Glomerular visceral epithelial cell (primary cell): ENCODE measurements at regions not wholly inside any gene's neighbourhood (a gene's known extent, or its start where the extent isn't known, plus 50 kb on each side); places are given as distances from the start of the nearest gene placed in this dataset.

Experiments used
- DNase-seq: peaks from one replicate; pipeline ENCODE4 v3.0.0-alpha.2; 2016; ENCODE audit errors: extremely low spot score

DNA sequence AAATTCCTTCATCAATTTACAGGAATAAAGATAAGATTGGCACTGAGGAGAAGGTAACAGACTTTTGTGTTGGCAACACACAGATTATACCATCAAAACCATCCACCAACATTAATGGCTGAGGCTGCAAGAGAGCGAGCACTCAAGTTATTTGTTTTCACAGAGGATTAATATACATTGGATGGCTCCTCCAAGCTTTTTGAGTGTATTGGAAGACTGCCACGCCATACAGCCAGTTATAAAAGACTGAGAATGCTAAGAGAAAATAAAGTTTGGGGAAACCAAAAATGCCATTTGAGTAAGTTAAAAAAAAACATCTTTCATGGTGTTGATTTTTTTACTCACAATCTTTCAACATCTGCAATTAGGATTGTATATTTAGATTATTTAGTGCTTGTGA, 973.8 kb upstream of the SLC35B3 start:
- DNase-seq = no peak

- DNase-seq = no peak
Observed at GRCh38 chr6:9408402-9409117, 973.2 kb upstream of the SLC35B3 start.

DNA sequence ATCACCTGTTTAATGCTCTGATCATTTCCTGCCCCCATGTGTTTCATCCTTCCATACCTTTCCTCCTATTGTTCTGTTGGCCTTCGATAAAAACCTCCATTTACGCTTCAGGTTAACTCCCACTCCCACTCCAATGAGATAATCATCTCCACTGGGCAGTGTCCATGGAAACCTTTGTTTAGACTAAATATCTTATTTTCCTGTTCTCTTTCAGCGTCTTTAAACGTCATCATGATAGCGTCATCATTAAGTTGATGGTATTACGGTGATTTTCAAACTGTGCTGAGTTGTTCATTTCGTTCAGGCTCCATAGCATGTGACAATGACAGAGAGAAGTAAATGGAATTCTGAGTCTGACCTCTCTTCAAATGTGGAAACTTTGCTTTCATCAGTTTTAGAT, 970.5 kb upstream of the SLC35B3 start:
- no peak for DNase-seq

DNA sequence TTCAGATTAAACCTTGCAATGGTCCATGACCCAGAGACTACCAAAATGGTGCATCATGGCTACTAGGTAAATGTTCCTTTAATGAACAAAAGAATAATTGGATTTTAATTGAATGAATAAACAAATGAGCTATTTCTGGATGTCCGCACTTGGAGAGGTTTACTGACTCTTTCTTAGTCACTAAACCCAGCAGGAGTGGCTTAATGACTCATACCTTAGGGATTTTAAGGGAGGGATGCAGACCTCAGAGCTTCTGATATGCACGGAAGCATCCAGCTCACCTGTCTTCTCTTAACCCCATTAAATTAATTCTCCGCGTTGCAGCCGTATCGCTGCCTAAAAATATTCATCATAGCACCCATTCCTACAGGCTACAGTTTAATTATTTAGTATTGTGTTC, 970.0 kb upstream of the SLC35B3 start:
- DNase-seq = peak; percentile 44

GRCh38 chr6:9404351-9405146, 969.2 kb upstream of the SLC35B3 start:
- DNase-seq = no peak

GRCh38 chr6:9403736-9404135, 968.4 kb upstream of the SLC35B3 start:
- DNase-seq = no peak

GRCh38 chr6:9401960-9402359, 966.6 kb upstream of the SLC35B3 start:
- DNase-seq = no peak

DNA sequence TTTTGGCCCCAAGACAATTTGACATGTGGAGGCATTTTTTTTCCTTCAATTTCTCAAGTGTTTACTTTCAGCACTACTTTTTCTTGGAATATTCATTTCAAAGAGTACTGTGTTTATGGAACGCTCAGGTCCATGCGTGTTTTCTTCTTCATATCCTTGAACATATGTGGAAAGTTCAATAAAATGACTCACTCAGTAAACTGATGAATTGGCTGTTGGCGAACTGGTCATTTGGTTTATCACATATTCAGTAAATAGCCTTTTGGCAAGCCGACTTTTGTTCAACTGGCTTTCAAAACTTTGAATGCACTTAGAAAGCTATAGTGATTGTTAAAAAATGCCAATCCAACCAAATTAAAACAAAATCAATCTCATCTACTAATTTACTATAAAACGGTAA, 964.6 kb upstream of the SLC35B3 start:
- DNase-seq = no peak

DNA sequence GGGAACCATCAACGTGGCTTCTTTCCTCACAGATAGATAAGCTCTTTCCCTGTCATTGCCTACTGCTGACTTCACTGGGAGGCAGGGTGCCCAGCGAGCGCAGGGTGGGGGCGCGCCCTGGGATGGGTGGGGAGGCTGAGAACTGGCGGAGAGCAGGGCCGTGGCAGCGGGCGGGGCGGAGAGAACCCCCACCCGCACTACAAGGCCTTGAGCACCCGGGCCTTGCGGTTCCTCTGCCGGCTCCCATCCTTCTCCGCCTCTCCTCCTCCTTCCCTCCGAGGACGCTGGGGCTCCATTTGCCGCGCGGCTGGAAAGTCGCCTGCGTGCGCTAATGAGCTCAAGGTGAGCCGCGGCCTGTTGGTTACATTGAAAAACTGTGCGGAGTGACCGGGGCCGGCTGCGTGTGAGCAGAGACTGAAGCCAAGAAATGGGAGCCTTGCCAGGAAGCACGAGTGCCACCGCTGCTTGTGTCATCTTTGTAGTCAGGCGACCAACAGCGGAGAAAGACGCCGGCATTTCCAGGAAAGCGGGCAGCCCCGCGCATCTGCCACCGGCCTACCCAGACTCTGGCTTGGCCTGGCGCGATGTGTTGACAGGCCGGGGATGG, 963.5 kb upstream of the SLC35B3 start:
- DNase-seq = no peak

DNA sequence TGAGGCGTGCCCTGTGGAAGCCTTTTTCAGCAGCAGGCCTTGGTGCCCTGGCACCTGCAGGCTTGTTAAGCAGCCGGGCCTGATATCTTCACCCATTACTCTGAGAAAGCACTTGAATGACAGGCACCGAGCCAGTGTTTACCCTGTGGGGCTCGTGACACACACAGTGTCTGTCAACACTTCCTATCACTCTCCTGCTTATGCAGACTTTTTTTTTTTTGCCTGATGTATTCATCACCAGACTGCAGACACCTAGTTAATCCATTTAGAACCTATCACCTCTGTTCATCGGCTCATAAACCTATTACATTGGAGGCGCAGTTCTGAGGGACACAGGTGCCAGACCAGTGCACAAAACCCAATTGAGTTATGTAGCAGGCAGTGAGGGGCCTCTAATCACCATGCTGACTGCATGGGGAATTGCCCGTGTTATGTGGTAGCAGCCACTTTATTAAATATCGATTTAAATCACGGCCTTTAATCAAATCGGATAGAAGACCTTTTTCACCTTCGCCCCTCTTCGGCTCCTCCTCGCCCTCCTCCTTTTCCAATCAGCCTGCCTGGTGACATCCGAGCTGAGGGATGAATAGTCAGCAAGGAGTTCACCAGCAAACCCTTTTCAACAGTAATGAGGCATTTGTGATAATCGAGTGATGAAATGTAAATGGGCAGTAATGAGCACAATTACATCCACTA, 962.9 kb upstream of the SLC35B3 start:
- no peak for DNase-seq

DNA sequence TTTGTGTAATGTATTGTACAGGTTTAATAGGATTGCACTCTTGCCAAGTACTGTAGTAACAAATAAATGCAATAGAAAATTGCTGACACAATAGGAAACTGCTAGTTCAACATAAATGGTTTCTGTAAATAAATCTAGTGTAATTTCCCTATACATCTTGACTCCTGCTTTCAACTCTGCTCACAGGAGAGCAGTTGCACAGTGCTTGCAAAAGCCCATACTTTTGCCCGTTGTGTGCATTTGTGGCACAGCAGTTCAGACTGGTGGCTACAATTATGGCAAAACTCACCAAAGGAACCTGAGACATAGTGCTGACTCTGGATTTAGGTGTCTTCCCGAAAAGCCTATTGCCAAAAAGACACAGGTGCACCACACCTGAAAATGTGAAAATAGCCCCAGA, 953.3 kb upstream of the SLC35B3 start:
- DNase-seq = no peak

DNA sequence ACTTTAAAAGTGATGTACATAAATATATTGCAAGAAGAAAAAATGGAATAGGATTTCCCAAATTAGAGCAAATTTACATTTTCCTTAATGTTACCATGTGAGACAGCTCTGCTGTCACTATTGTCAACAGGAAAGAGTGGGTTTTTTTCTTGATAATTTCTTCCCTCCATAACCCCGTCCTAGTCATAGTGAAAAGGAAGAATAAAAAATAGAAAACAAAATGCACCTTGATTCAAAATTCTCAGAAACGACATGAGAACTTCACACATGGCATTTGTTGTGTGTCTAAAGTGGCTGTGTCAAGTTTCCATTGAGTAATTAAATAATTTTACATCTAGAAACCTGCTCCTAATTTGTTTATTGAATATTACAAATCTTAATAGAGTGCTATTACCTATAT, 945.2 kb upstream of the SLC35B3 start:
- DNase-seq = no peak

GRCh38 chr6:9373308-9373707, 938.0 kb upstream of the SLC35B3 start:
- DNase-seq = no peak

GRCh38 chr6:9370480-9370879, 935.1 kb upstream of the SLC35B3 start:
- DNase-seq = no peak

- DNase-seq = no peak
Observed at GRCh38 chr6:9365378-9365777, 930.0 kb upstream of the SLC35B3 start.

- DNase-seq = no peak
Observed at GRCh38 chr6:9361749-9362148, 926.4 kb upstream of the SLC35B3 start.

- DNase-seq = peak; percentile 4
Observed at GRCh38 chr6:9360881-9361280, 925.5 kb upstream of the SLC35B3 start.

- no peak for DNase-seq
Observed at GRCh38 chr6:9347608-9348007, 912.3 kb upstream of the SLC35B3 start.

GRCh38 chr6:9346923-9347322, 911.6 kb upstream of the SLC35B3 start:
- DNase-seq = no peak

- no peak for DNase-seq
Observed at GRCh38 chr6:9335431-9335830, 900.1 kb upstream of the SLC35B3 start.

- DNase-seq = no peak
Observed at GRCh38 chr6:9334979-9335378, 899.6 kb upstream of the SLC35B3 start.

DNA sequence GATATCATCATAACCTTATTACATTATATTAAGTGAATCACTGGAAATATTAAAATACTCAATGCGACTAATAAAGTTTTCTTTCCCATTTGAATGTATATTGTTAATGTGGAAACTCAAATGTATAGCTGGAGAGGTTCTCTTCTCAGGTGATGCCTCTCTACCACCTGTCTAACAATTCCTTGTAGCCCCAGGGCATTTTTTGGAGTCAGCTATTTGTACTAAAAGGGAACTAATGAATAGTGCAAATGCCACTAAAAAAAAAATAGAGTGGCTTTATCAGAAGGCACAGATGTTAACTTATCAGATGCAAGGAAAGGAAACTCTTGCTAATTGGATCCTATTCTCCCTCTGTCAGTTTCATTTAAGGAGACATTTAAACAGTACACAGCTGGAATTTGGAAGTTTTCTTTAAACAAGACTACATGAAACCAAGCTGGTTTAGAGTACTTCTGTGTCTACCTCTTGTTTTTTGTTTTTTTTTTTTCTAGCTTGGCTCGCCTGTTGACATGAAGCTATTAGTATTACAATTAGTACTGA, 897.0 kb upstream of the SLC35B3 start:
- DNase-seq = no peak
